GM21423 (cell line): ENCODE measurements at regions not wholly inside any gene's neighbourhood (a gene's known extent, or its start where the extent isn't known, plus 50 kb on each side); places are given as distances from the start of the nearest gene placed in this dataset.
"Not testable (repeated sequence)": the region's sequence is repeated elsewhere in the genome, so short reads cannot be mapped to it uniquely, and the experiment has no call there.

Experiments
- ATAC-seq: cut with Tn5 transposase; IDR thresholded peaks from one replicate; pipeline ENCODE4 v1.9.1; 2021; ENCODE audit warnings: mild to moderate bottlenecking, moderate library complexity; ENCODE audit not compliant: unreplicated experiment

GRCh38 chr13:30071969-30072817, 221.8 kb upstream of the UBL3 start:
- ATAC-seq: no peak

GRCh38 chr13:30065181-30065580, 214.8 kb upstream of the UBL3 start:
- no peak for ATAC-seq

GRCh38 chr13:30063892-30064291, 213.5 kb upstream of the UBL3 start:
- no peak for ATAC-seq

- ATAC-seq: no peak
Measured at GRCh38 chr13:30061217-30061616, 210.8 kb upstream of the UBL3 start.

- ATAC-seq: no peak
Measured at GRCh38 chr13:30058429-30058828, 208.0 kb upstream of the UBL3 start.

GRCh38 chr13:30054546-30054945, 204.1 kb upstream of the UBL3 start:
- not testable (repeated sequence) for ATAC-seq

GRCh38 chr13:30053939-30054338, 203.5 kb upstream of the UBL3 start:
- ATAC-seq: no peak

GRCh38 chr13:30052120-30052519, 201.7 kb upstream of the UBL3 start:
- ATAC-seq: no peak

GRCh38 chr13:30051531-30052060, 201.2 kb upstream of the UBL3 start:
- ATAC-seq: no peak

- no peak for ATAC-seq
Measured at GRCh38 chr13:30049692-30050091, 199.3 kb upstream of the UBL3 start.

GRCh38 chr13:30047154-30047874, 196.9 kb upstream of the UBL3 start:
- ATAC-seq: no peak

GRCh38 chr13:30045916-30046704, 195.7 kb upstream of the UBL3 start:
- ATAC-seq: no peak

- ATAC-seq: no peak
Measured at GRCh38 chr13:30044932-30045331, 194.5 kb upstream of the UBL3 start.

GRCh38 chr13:30043631-30043925, 193.2 kb upstream of the UBL3 start:
- no peak for ATAC-seq

GRCh38 chr13:30042891-30043630, 192.6 kb upstream of the UBL3 start:
- ATAC-seq: no peak

GRCh38 chr13:30042272-30042671, 191.9 kb upstream of the UBL3 start:
- no peak for ATAC-seq

- ATAC-seq: no peak
Measured at GRCh38 chr13:30039511-30039911, 189.1 kb upstream of the UBL3 start.

- ATAC-seq: no peak
Measured at GRCh38 chr13:30038884-30039283, 188.5 kb upstream of the UBL3 start.

- no peak for ATAC-seq
Measured at GRCh38 chr13:30037766-30038165, 187.3 kb upstream of the UBL3 start.

GRCh38 chr13:30037306-30037705, 186.9 kb upstream of the UBL3 start:
- no peak for ATAC-seq

GRCh38 chr13:30034458-30034795, 184.0 kb upstream of the UBL3 start:
- ATAC-seq: no peak
